Endothelial cell of umbilical vein (primary cell): ENCODE measurements at regions not wholly inside any gene's neighbourhood (a gene's known extent, or its start where the extent isn't known, plus 50 kb on each side); places are given as distances from the start of the nearest gene placed in this dataset.

ENCODE experiments used
- EZH2 ChIP-seq: IDR thresholded peaks from 2 replicates; pipeline ENCODE4 v1.6.1; 2012; ENCODE audit warnings: borderline replicate concordance, low read depth, mild to moderate bottlenecking, moderate library complexity, low read length, inconsistent platforms; ENCODE audit not compliant: severe bottlenecking
- FOS ChIP-seq: IDR thresholded peaks from 2 replicates; pipeline ENCODE4 v1.6.1; 2011; ENCODE audit warnings: mild to moderate bottlenecking, low read length, moderate library complexity, borderline replicate concordance; ENCODE audit not compliant: insufficient read depth
- GATA2 ChIP-seq: IDR thresholded peaks from 2 replicates; pipeline ENCODE4 v1.7.0; 2011; ENCODE audit warnings: low read depth, mild to moderate bottlenecking, moderate library complexity, mixed read lengths, low read length; ENCODE audit not compliant: insufficient read length, insufficient read depth
- MYC ChIP-seq: IDR thresholded peaks from one replicate; pipeline ENCODE4 v1.6.1; 2011; ENCODE audit warnings: mild to moderate bottlenecking, low read depth, low read length
- POLR2A ChIP-seq: IDR thresholded peaks from 2 replicates; pipeline ENCODE4 v1.6.1; 2012; ENCODE audit warnings: low read depth, mild to moderate bottlenecking, control low read depth, low read length
- POLR2AphosphoS5 ChIP-seq: IDR thresholded peaks from 2 replicates; pipeline ENCODE4 v1.6.1; 2012; ENCODE audit warnings: low read depth, mild to moderate bottlenecking, control low read depth, low read length, moderate library complexity; ENCODE audit not compliant: insufficient read depth
- TF ChIP-seq, protein P1 (sequence below), 2 donors: IDR thresholded peaks; 1 replicate in 1 of 2; 2 replicates in 1 of 2; pipeline ENCODE4 v1.5.1; 2011; ENCODE audit warnings: low read length in 2 of 2, mild to moderate bottlenecking in 2 of 2, moderate library complexity in 2 of 2, control low read depth in 1 of 2, inconsistent platforms in 1 of 2, low read depth in 1 of 2; ENCODE audit not compliant: insufficient read depth in 1 of 2; ENCODE audit errors: extremely low read depth in 1 of 2
- TF ChIP-seq, protein P2 (sequence below): IDR thresholded peaks from 2 replicates; pipeline ENCODE4 v1.6.1; 2011; ENCODE audit not compliant: insufficient read depth, insufficient read length

DNA sequence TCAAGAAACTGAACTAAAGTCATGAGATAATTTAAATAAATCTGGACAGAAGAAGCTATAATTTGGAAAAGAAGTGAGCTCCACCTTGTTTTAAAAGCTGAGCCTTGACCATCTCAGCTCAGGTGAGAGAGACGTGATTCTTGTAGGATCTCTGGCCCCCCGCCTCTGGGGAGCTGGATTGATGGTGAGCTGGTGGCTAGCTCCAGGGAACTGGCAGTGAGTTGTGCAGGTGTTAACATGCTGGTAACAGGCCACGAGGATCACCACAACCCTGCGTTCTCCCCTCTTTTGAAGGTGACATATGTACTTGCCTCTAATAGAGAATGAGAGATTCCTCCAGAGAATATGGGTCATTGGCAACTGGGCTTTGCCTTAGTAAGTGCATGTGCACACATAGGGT lies 485.1 kb downstream of the IRS2 start:
- TF ChIP-seq, protein P1, sequence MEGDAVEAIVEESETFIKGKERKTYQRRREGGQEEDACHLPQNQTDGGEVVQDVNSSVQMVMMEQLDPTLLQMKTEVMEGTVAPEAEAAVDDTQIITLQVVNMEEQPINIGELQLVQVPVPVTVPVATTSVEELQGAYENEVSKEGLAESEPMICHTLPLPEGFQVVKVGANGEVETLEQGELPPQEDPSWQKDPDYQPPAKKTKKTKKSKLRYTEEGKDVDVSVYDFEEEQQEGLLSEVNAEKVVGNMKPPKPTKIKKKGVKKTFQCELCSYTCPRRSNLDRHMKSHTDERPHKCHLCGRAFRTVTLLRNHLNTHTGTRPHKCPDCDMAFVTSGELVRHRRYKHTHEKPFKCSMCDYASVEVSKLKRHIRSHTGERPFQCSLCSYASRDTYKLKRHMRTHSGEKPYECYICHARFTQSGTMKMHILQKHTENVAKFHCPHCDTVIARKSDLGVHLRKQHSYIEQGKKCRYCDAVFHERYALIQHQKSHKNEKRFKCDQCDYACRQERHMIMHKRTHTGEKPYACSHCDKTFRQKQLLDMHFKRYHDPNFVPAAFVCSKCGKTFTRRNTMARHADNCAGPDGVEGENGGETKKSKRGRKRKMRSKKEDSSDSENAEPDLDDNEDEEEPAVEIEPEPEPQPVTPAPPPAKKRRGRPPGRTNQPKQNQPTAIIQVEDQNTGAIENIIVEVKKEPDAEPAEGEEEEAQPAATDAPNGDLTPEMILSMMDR (IDR thresholded peaks at IDR 0.05; ENCODE audit: extremely low read depth in 1 of 2, insufficient read depth in 1 of 2, low read depth in 1 of 2, low read length in 2 of 2) = no peak
- no peak for TF ChIP-seq EZH2
- TF ChIP-seq MYC = no peak
- no peak for TF ChIP-seq POLR2AphosphoS5
- TF ChIP-seq, protein P2, sequence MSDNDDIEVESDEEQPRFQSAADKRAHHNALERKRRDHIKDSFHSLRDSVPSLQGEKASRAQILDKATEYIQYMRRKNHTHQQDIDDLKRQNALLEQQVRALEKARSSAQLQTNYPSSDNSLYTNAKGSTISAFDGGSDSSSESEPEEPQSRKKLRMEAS = no peak
- TF ChIP-seq FOS = no peak
- TF ChIP-seq POLR2A = no peak
- TF ChIP-seq GATA2 = no peak
